ENCODE measurements at regions not wholly inside any gene's neighbourhood (a gene's known extent, or its start where the extent isn't known, plus 50 kb on each side); places are given as distances from the start of the nearest gene placed in this dataset.

- no peak overlapping the region for H3K27ac ChIP-seq (ENCODE audit: low read depth, low read length)
- H3K36me3 ChIP-seq (ENCODE audit: control insufficient read depth, insufficient read depth, low read length): no peaks in the 10 kb centered on the region
- no peaks in the 10 kb centered on the region for H3K27me3 ChIP-seq (ENCODE audit: control insufficient read depth, insufficient read depth, low read length)
- no peaks in the 10 kb centered on the region for H3K4me1 ChIP-seq (ENCODE audit: control insufficient read depth, insufficient read depth, low read length)
- H3K9me3 ChIP-seq (ENCODE audit: control insufficient read depth, insufficient read depth, low read depth, low read length): no peaks in the 10 kb centered on the region
- no peak overlapping the region for H3K9ac ChIP-seq (ENCODE audit: low read length)
- H3K4me3 ChIP-seq (ENCODE audit: low read depth, low read length): no peak overlapping the region
Observed at GRCh38 chr5:164094291-164094690, 588.9 kb downstream of the MAT2B start.

- no peaks in the 10 kb centered on the region; the same call in 1 of the 2 replicates for H3K4me1 ChIP-seq (ENCODE audit: control insufficient read depth, insufficient read depth, low read length)
- no peaks in the 10 kb centered on the region for H3K9me3 ChIP-seq (ENCODE audit: control insufficient read depth, insufficient read depth, low read depth, low read length)
- no peak overlapping the region for H3K9ac ChIP-seq (ENCODE audit: low read length)
- H3K27ac ChIP-seq (ENCODE audit: low read depth, low read length): no peak overlapping the region
- H3K4me3 ChIP-seq (ENCODE audit: low read depth, low read length): no peak overlapping the region
- no peaks in the 10 kb centered on the region for H3K36me3 ChIP-seq (ENCODE audit: control insufficient read depth, insufficient read depth, low read length)
- no peaks in the 10 kb centered on the region for H3K27me3 ChIP-seq (ENCODE audit: control insufficient read depth, insufficient read depth, low read length)
Observed at GRCh38 chr5:164097749-164098148, 592.3 kb downstream of the MAT2B start.

- no peaks in the 10 kb centered on the region; the same call in 1 of the 2 replicates for H3K4me1 ChIP-seq (ENCODE audit: control insufficient read depth, insufficient read depth, low read length)
- no peak overlapping the region for H3K27ac ChIP-seq (ENCODE audit: low read depth, low read length)
- H3K27me3 ChIP-seq (ENCODE audit: control insufficient read depth, insufficient read depth, low read length): no peaks in the 10 kb centered on the region
- H3K36me3 ChIP-seq (ENCODE audit: control insufficient read depth, insufficient read depth, low read length): no peaks in the 10 kb centered on the region
- H3K9me3 ChIP-seq (ENCODE audit: control insufficient read depth, insufficient read depth, low read depth, low read length): no peaks in the 10 kb centered on the region
- no peak overlapping the region for H3K9ac ChIP-seq (ENCODE audit: low read length)
- no peak overlapping the region for H3K4me3 ChIP-seq (ENCODE audit: low read depth, low read length)
Observed at GRCh38 chr5:164098531-164098930, 593.1 kb downstream of the MAT2B start.

GRCh38 chr5:164098979-164099378 lies 593.6 kb downstream of the MAT2B start:
- H3K9me3 ChIP-seq (ENCODE audit: control insufficient read depth, insufficient read depth, low read depth, low read length): peaks cover 1% of the 10 kb centered on the region
- H3K27ac ChIP-seq (ENCODE audit: low read depth, low read length): no peak overlapping the region
- H3K4me3 ChIP-seq (ENCODE audit: low read depth, low read length): no peak overlapping the region
- no peaks in the 10 kb centered on the region for H3K27me3 ChIP-seq (ENCODE audit: control insufficient read depth, insufficient read depth, low read length)
- no peaks in the 10 kb centered on the region; the same call in 1 of the 2 replicates for H3K4me1 ChIP-seq (ENCODE audit: control insufficient read depth, insufficient read depth, low read length)
- H3K9ac ChIP-seq (ENCODE audit: low read length): no peak overlapping the region
- no peaks in the 10 kb centered on the region for H3K36me3 ChIP-seq (ENCODE audit: control insufficient read depth, insufficient read depth, low read length)

GRCh38 chr5:164115420-164115819 lies 610.0 kb downstream of the MAT2B start:
- Histone ChIP-seq H3K36me3 (ENCODE audit: control insufficient read depth, insufficient read depth, low read length) (no peaks in the 10 kb centered on the region), H3K4me1 (ENCODE audit: control insufficient read depth, insufficient read depth, low read length) (no peaks in the 10 kb centered on the region), H3K4me3 (ENCODE audit: low read depth, low read length) (no peak overlapping the region), H3K9me3 (ENCODE audit: control insufficient read depth, insufficient read depth, low read depth, low read length) (peaks cover 5% of the 10 kb centered on the region; the same call in 1 of the 2 replicates), H3K27me3 (ENCODE audit: control insufficient read depth, insufficient read depth, low read length) (no peaks in the 10 kb centered on the region), H3K9ac (ENCODE audit: low read length) (no peak overlapping the region), H3K27ac (ENCODE audit: low read depth, low read length) (no peak overlapping the region)

- H3K4me3 ChIP-seq (ENCODE audit: low read depth, low read length): no peak overlapping the region
- H3K27me3 ChIP-seq (ENCODE audit: control insufficient read depth, insufficient read depth, low read length): no peaks in the 10 kb centered on the region
- no peaks in the 10 kb centered on the region for H3K36me3 ChIP-seq (ENCODE audit: control insufficient read depth, insufficient read depth, low read length)
- H3K27ac ChIP-seq (ENCODE audit: low read depth, low read length): peak overlapping the region; percentile 64
- H3K4me1 ChIP-seq (ENCODE audit: control insufficient read depth, insufficient read depth, low read length): no peaks in the 10 kb centered on the region
- peaks cover 9% of the 10 kb centered on the region for H3K9me3 ChIP-seq (ENCODE audit: control insufficient read depth, insufficient read depth, low read depth, low read length)
- H3K9ac ChIP-seq (ENCODE audit: low read length): no peak overlapping the region
Observed at GRCh38 chr5:164119806-164120447, 614.5 kb downstream of the MAT2B start.

- H3K4me1 ChIP-seq (ENCODE audit: control insufficient read depth, insufficient read depth, low read length): no peaks in the 10 kb centered on the region
- no peaks in the 10 kb centered on the region for H3K27me3 ChIP-seq (ENCODE audit: control insufficient read depth, insufficient read depth, low read length)
Observed at GRCh38 chr5:164127527-164127926, 622.1 kb downstream of the MAT2B start.

GRCh38 chr5:164132358-164132757 lies 626.9 kb downstream of the MAT2B start:
- Histone ChIP-seq H3K9me3 (ENCODE audit: control insufficient read depth, insufficient read depth, low read depth, low read length) (peaks cover 45% of the 10 kb centered on the region), H3K27me3 (ENCODE audit: control insufficient read depth, insufficient read depth, low read length) (no peaks in the 10 kb centered on the region), H3K27ac (ENCODE audit: low read depth, low read length) (no peak overlapping the region), H3K4me3 (ENCODE audit: low read depth, low read length) (no peak overlapping the region), H3K4me1 (ENCODE audit: control insufficient read depth, insufficient read depth, low read length) (no peaks in the 10 kb centered on the region), H3K36me3 (ENCODE audit: control insufficient read depth, insufficient read depth, low read length) (no peaks in the 10 kb centered on the region), H3K9ac (ENCODE audit: low read length) (no peak overlapping the region)

More at GRCh38 chr5:164127527-164127926, 622.1 kb downstream of the MAT2B start:
- no peaks in the 10 kb centered on the region for H3K36me3 ChIP-seq (ENCODE audit: control insufficient read depth, insufficient read depth, low read length)
- H3K4me3 ChIP-seq (ENCODE audit: low read depth, low read length): no peak overlapping the region
- no peak overlapping the region for H3K9ac ChIP-seq (ENCODE audit: low read length)
- no peak overlapping the region for H3K27ac ChIP-seq (ENCODE audit: low read depth, low read length)
- H3K9me3 ChIP-seq (ENCODE audit: control insufficient read depth, insufficient read depth, low read depth, low read length): peaks cover 49% of the 10 kb centered on the region

- Histone ChIP-seq H3K27ac (ENCODE audit: low read depth, low read length) (no peak overlapping the region), H3K9ac (ENCODE audit: low read length) (no peak overlapping the region), H3K9me3 (ENCODE audit: control insufficient read depth, insufficient read depth, low read depth, low read length) (peaks cover 13% of the 10 kb centered on the region), H3K27me3 (ENCODE audit: control insufficient read depth, insufficient read depth, low read length) (no peaks in the 10 kb centered on the region), H3K4me3 (ENCODE audit: low read depth, low read length) (no peak overlapping the region), H3K4me1 (ENCODE audit: control insufficient read depth, insufficient read depth, low read length) (no peaks in the 10 kb centered on the region), H3K36me3 (ENCODE audit: control insufficient read depth, insufficient read depth, low read length) (no peaks in the 10 kb centered on the region)
Observed at GRCh38 chr5:164137095-164137494, 631.7 kb downstream of the MAT2B start.

GRCh38 chr5:164139423-164139822 lies 634.0 kb downstream of the MAT2B start:
- H3K9ac ChIP-seq (ENCODE audit: low read length): no peak overlapping the region
- no peaks in the 10 kb centered on the region for H3K9me3 ChIP-seq (ENCODE audit: control insufficient read depth, insufficient read depth, low read depth, low read length)
- H3K4me1 ChIP-seq (ENCODE audit: control insufficient read depth, insufficient read depth, low read length): no peaks in the 10 kb centered on the region
- H3K27ac ChIP-seq (ENCODE audit: low read depth, low read length): no peak overlapping the region
- no peaks in the 10 kb centered on the region for H3K36me3 ChIP-seq (ENCODE audit: control insufficient read depth, insufficient read depth, low read length)
- H3K27me3 ChIP-seq (ENCODE audit: control insufficient read depth, insufficient read depth, low read length): no peaks in the 10 kb centered on the region
- no peak overlapping the region for H3K4me3 ChIP-seq (ENCODE audit: low read depth, low read length)

- Histone ChIP-seq H3K27me3 (ENCODE audit: control insufficient read depth, insufficient read depth, low read length) (no peaks in the 10 kb centered on the region), H3K4me1 (ENCODE audit: control insufficient read depth, insufficient read depth, low read length) (peaks cover 8% of the 10 kb centered on the region; the same call in 1 of the 2 replicates), H3K27ac (ENCODE audit: low read depth, low read length) (no peak overlapping the region), H3K9ac (ENCODE audit: low read length) (no peak overlapping the region), H3K4me3 (ENCODE audit: low read depth, low read length) (no peak overlapping the region), H3K36me3 (ENCODE audit: control insufficient read depth, insufficient read depth, low read length) (no peaks in the 10 kb centered on the region), H3K9me3 (ENCODE audit: control insufficient read depth, insufficient read depth, low read depth, low read length) (no peaks in the 10 kb centered on the region)
Observed at GRCh38 chr5:164145458-164145857, 640.0 kb downstream of the MAT2B start.
